HepG2 (cell line): ENCODE measurements at regions not wholly inside any gene's neighbourhood (a gene's known extent, or its start where the extent isn't known, plus 50 kb on each side); places are given as distances from the start of the nearest gene placed in this dataset.

Source experiments
- ATAC-seq: fragments of 200-7000 bp; cut with Tn5 transposase; 3 replicates; pipeline ENCODE4 v1.9.1; 2020; ENCODE audit warnings: mild to moderate bottlenecking, moderate library complexity
- BruUV-seq: library from RNA; stranded (reverse); fragments of 400-500 nt; replicated peaks from 2 replicates; lab custom pipeline; 2021; lab: Mats Ljungman, UMichigan
- CTCF ChIA-PET: fragments of 300-600 bp; formaldehyde crosslinking; extraction: SDS; loops from one replicate; lab custom pipeline; 2021; ENCODE audit warnings: low total read pairs, inconsistent platforms, low intra/inter-chr PET ratio; lab: Yijun Ruan, JAX
- POLR2A ChIA-PET: fragments of 350-600 bp; sonication (Branson Sonifier 250); formaldehyde crosslinking; loops from one replicate; lab custom pipeline; 2020; ENCODE audit warnings: antibody characterized with exemption, inconsistent platforms; lab: Yijun Ruan, JAX
- DNase-seq: peaks from one replicate; pipeline ENCODE4 v3.0.0-alpha.2; 2015; ENCODE audit warnings: low spot score
- FAIRE-seq: peaks from 3 replicates; lab custom pipeline; 2011; peaks lifted over from hg19 to GRCh38; lab: Jason Lieb, UNC
- H2AFZ ChIP-seq: one replicate; pipeline ENCODE4 v1.6.1; 2011; ENCODE audit warnings: low read length, inconsistent platforms
- H3K27ac ChIP-seq: fragments of 300-600 bp; 3 replicates; pipeline ENCODE4 v1.8.0; 2011; ENCODE audit warnings: mixed run types, mild to moderate bottlenecking, mixed read lengths, low read length, inconsistent platforms; ENCODE audit not compliant: insufficient read depth; ENCODE audit errors: extremely low read length
- H3K27me3 ChIP-seq, 2 experiments: fragments of 200-600 bp in 1 of 2; 2 replicates in 1 of 2; 3 replicates in 1 of 2; pipeline versions ENCODE4 v1.6.0 to v1.8.0; 2011; ENCODE audit warnings: low read length in 2 of 2, mild to moderate bottlenecking in 2 of 2, moderate library complexity in 2 of 2, inconsistent platforms in 1 of 2; ENCODE audit not compliant: insufficient read depth in 2 of 2, control insufficient read depth in 1 of 2
- H3K36me3 ChIP-seq, 2 experiments: fragments of 200-600 bp in 1 of 2; replicated peaks in 1 of 2; 2 replicates in 1 of 2; 3 replicates in 1 of 2; pipeline versions ENCODE4 v1.5.1 to v1.8.0; 2011; ENCODE audit warnings: low read length in 2 of 2, inconsistent platforms in 1 of 2; ENCODE audit not compliant: insufficient read depth in 2 of 2, control insufficient read depth in 1 of 2
- H3K4me1 ChIP-seq: 2 replicates; pipeline ENCODE4 v1.5.1; 2012; ENCODE audit warnings: low read length, inconsistent platforms; ENCODE audit not compliant: insufficient read depth
- H3K4me2 ChIP-seq: 2 replicates; pipeline ENCODE4 v1.6.0; 2011; ENCODE audit warnings: low read depth, low read length, inconsistent platforms
- H3K4me3 ChIP-seq, 3 experiments: fragments of 200-600 bp in 1 of 3; sonication (generic), shearing (Covaris generic) in 1 of 3; replicated peaks in 1 of 3; 2 replicates each; pipeline ENCODE4 v1.5.1; 2011 to 2016; ENCODE audit warnings: low read length in 3 of 3, inconsistent platforms in 2 of 3, low read depth in 2 of 3, mild to moderate bottlenecking in 2 of 3, control low read depth in 1 of 3, mixed read lengths in 1 of 3; ENCODE audit not compliant: insufficient read depth in 1 of 3
- H3K79me2 ChIP-seq: one replicate; pipeline ENCODE4 v1.6.1; 2011; ENCODE audit warnings: low read length, inconsistent platforms; ENCODE audit not compliant: insufficient read depth
- H3K9ac ChIP-seq: 2 replicates; pipeline ENCODE4 v1.6.0; 2011; ENCODE audit warnings: mild to moderate bottlenecking, low read depth, low read length, inconsistent platforms; ENCODE audit not compliant: insufficient read depth
- H3K9me3 ChIP-seq: 2 replicates; pipeline ENCODE4 v1.5.1; 2012; ENCODE audit warnings: mild to moderate bottlenecking, low read length
- H4K20me1 ChIP-seq: 2 replicates; pipeline ENCODE4 v1.6.0; 2011; ENCODE audit warnings: inconsistent platforms, mild to moderate bottlenecking, low read length, moderate library complexity; ENCODE audit not compliant: insufficient read depth
- HOXA3 ChIP-seq: sonication (generic); formaldehyde crosslinking; IDR thresholded peaks from 2 replicates; pipeline ENCODE4 v1.5.0; 2020; ENCODE audit warnings: missing genetic modification reagents
- JDP2 ChIP-seq: sonication (generic); formaldehyde crosslinking; IDR thresholded peaks from 2 replicates; pipeline ENCODE4 v1.8.1; 2022; ENCODE audit warnings: missing genetic modification reagents, borderline replicate concordance
- MTA1 ChIP-seq: sonication (generic); formaldehyde crosslinking; IDR thresholded peaks from 2 replicates; pipeline ENCODE4 v1.4.0; 2020; ENCODE audit warnings: missing genetic modification reagents, mild to moderate bottlenecking, borderline replicate concordance
- ZFAT ChIP-seq: sonication (generic); formaldehyde crosslinking; conservative IDR thresholded peaks from 2 replicates; pipeline ENCODE4 v1.8.1; 2023; ENCODE audit warnings: missing genetic modification reagents, inconsistent platforms
- ZFP36L2 ChIP-seq: sonication (generic); formaldehyde crosslinking; IDR thresholded peaks from 2 replicates; pipeline ENCODE4 v1.4.0; 2020; ENCODE audit warnings: missing genetic modification reagents
- ZFYVE20 ChIP-seq: sonication (generic); formaldehyde crosslinking; IDR thresholded peaks from 2 replicates; pipeline ENCODE4 v1.8.0; 2023; ENCODE audit warnings: low read depth, mild to moderate bottlenecking, moderate library complexity, missing genetic modification reagents, borderline replicate concordance
- ZSCAN30 ChIP-seq: sonication (generic); formaldehyde crosslinking; IDR thresholded peaks from 2 replicates; pipeline ENCODE4 v1.5.0; 2020; ENCODE audit warnings: mild to moderate bottlenecking, missing genetic modification reagents
- WGBS: methylation state at CpG from one replicate; pipeline ENCODE4 v1.1.6; 2017; ENCODE audit warnings: low lambda C conversion rate; 5-methylcytosine and 5-hydroxymethylcytosine counted together
- in situ Hi-C: cut with HindIII; loops from 2 replicates; pipeline ENCODE4 v1.10.0; 2017; ENCODE audit warnings: low pct_unique_long_range_greater_than_20kb; ENCODE audit not compliant: extremely low pct_ligation_motif_present
- intact Hi-C: fragments of 100-400 bp; cut with micrococcal nuclease; formaldehyde crosslinking; loops from one replicate; pipeline ENCODE4 v1.10.0; 2022; ENCODE audit not compliant: unreplicated experiment
- TF ChIP-seq, protein P1 (sequence below): fragments of 450-650 bp; IDR thresholded peaks from 2 replicates; pipeline ENCODE4 v1.6.1; 2016
- TF ChIP-seq, protein P2 (sequence below): sonication (generic); formaldehyde crosslinking; conservative IDR thresholded peaks from 2 replicates; pipeline ENCODE4 v1.8.0; 2022; ENCODE audit warnings: missing genetic modification reagents
- TF ChIP-seq, protein P3 (sequence below): sonication (generic); formaldehyde crosslinking; IDR thresholded peaks from 2 replicates; pipeline ENCODE4 v1.4.0; 2020; ENCODE audit warnings: mild to moderate bottlenecking, missing genetic modification reagents
- TF ChIP-seq, protein P4 (sequence below): fragments of 450-650 bp; IDR thresholded peaks from 2 replicates; pipeline ENCODE4 v1.6.1; 2017
- TF ChIP-seq, protein P5 (sequence below): IDR thresholded peaks from 2 replicates; pipeline ENCODE4 v1.6.1; 2016

DNA sequence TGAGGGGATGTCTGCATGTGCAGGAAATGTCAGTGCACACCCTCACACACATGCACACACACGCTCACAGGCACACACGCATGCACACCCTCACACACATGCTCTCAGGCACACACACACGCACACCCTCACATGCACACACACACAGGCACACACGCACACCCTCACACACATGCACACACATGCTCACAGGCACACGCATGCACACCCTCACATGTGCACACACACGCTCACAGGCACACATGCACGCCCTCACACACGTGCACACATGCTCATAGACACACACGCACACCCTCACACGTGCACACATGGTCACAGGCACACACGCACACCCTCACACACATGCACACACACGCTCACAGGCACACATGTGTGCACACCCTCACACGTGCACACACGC is 77.6 kb upstream of the ZNF469 start:
- TF ChIP-seq MTA1 (CRISPR knock-in tag) (peak; percentile 35; the same call in 1 of the 2 replicates), ZFP36L2 (CRISPR knock-in tag) (no peak)
- TF ChIP-seq, protein P1, sequence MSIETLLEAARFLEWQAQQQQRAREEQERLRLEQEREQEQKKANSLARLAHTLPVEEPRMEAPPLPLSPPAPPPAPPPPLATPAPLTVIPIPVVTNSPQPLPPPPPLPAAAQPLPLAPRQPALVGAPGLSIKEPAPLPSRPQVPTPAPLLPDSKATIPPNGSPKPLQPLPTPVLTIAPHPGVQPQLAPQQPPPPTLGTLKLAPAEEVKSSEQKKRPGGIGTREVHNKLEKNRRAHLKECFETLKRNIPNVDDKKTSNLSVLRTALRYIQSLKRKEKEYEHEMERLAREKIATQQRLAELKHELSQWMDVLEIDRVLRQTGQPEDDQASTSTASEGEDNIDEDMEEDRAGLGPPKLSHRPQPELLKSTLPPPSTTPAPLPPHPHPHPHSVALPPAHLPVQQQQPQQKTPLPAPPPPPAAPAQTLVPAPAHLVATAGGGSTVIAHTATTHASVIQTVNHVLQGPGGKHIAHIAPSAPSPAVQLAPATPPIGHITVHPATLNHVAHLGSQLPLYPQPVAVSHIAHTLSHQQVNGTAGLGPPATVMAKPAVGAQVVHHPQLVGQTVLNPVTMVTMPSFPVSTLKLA: peak; percentile 99
- H3K36me3 ChIP-seq: no peaks in the 10 kb centered on the region
- no peak overlapping the region for H3K4me2 ChIP-seq
- H3K79me2 ChIP-seq: no peaks in the 10 kb centered on the region
- no peaks in the 10 kb centered on the region for H4K20me1 ChIP-seq
- no peak overlapping the region for H3K27ac ChIP-seq
- no peak overlapping the region for H3K9ac ChIP-seq
- no peak overlapping the region for H3K4me3 ChIP-seq
- no TSS peak for BruUV-seq
- ATAC-seq (no peak), FAIRE-seq (no peak), DNase-seq (no peak)
- peaks cover 20 to 81% of the 10 kb centered on the region in 2 experiments; a peak in 4 of 5 replicates for H3K27me3 ChIP-seq
- H2AFZ ChIP-seq: no peak overlapping the region
- in situ Hi-C loops: loop anchor here (5.0 kb wide), 1 partner anchor 108 kb away; no protein-coding TSS in a partner anchor
- intact Hi-C loops: no loop called here
- 61% methylated on average over 14 of the region's 14 CpGs for WGBS
- H3K4me1 ChIP-seq: no peaks in the 10 kb centered on the region
- POLR2A ChIA-PET: no interaction called here
- H3K9me3 ChIP-seq: 0 out of 2 replicates have a peak, but pooled peaks cover 5% of the 10 kb centered on the region
- CTCF ChIA-PET: no interaction called here

DNA sequence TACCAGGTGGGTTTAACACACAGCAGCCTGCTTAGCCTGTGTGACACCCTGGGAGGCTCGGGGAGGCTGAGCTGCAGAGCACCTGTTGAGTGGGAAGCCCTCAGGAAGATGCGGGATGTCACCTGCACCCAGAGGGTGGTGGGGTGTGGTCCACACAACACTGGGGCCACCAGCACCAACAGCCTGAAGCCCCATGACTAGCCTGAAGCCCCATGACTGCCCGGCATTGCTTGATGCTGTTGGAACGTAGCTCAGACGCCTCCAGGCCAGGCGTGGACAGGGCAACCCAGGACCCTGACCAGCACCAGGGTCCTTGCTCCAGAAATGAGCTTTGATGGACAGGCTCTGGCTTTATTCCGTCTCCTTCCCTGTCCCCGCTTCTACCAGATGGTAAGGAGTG is 76.3 kb upstream of the ZNF469 start:
- no peak for FAIRE-seq
- H3K9ac ChIP-seq: no peak overlapping the region
- ATAC-seq: no peak
- H3K4me1 ChIP-seq: no peaks in the 10 kb centered on the region
- H3K27me3 ChIP-seq: peaks cover 19 to 72% of the 10 kb centered on the region in 2 experiments; a peak in 4 of 5 replicates
- H2AFZ ChIP-seq: no peak overlapping the region
- H4K20me1 ChIP-seq: no peaks in the 10 kb centered on the region
- intact Hi-C loops: no loop called here
- no peak for DNase-seq
- in situ Hi-C loops: loop anchor here (5.0 kb wide), 1 partner anchor 109 kb away; no protein-coding TSS in a partner anchor
- H3K9me3 ChIP-seq: 0 out of 2 replicates have a peak, but pooled peaks cover 7% of the 10 kb centered on the region
- POLR2A ChIA-PET: no interaction called here
- no peak overlapping the region for H3K4me3 ChIP-seq
- H3K79me2 ChIP-seq: no peaks in the 10 kb centered on the region
- 19% methylated on average over 5 of the region's 8 CpGs for WGBS
- CTCF ChIA-PET: no interaction called here
- no peaks in the 10 kb centered on the region for H3K36me3 ChIP-seq
- no peak overlapping the region for H3K27ac ChIP-seq
- BruUV-seq: no TSS peak
- H3K4me2 ChIP-seq: no peak overlapping the region
- TF ChIP-seq, protein P2, sequence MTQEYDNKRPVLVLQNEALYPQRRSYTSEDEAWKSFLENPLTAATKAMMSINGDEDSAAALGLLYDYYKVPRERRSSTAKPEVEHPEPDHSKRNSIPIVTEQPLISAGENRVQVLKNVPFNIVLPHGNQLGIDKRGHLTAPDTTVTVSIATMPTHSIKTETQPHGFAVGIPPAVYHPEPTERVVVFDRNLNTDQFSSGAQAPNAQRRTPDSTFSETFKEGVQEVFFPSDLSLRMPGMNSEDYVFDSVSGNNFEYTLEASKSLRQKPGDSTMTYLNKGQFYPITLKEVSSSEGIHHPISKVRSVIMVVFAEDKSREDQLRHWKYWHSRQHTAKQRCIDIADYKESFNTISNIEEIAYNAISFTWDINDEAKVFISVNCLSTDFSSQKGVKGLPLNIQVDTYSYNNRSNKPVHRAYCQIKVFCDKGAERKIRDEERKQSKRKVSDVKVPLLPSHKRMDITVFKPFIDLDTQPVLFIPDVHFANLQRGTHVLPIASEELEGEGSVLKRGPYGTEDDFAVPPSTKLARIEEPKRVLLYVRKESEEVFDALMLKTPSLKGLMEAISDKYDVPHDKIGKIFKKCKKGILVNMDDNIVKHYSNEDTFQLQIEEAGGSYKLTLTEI (CRISPR knock-in tag): no peak
- TF ChIP-seq ZFAT (CRISPR knock-in tag): no peak
- TF ChIP-seq, protein P3, sequence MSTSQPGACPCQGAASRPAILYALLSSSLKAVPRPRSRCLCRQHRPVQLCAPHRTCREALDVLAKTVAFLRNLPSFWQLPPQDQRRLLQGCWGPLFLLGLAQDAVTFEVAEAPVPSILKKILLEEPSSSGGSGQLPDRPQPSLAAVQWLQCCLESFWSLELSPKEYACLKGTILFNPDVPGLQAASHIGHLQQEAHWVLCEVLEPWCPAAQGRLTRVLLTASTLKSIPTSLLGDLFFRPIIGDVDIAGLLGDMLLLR (CRISPR knock-in tag): no peak
- TF ChIP-seq, protein P4, sequence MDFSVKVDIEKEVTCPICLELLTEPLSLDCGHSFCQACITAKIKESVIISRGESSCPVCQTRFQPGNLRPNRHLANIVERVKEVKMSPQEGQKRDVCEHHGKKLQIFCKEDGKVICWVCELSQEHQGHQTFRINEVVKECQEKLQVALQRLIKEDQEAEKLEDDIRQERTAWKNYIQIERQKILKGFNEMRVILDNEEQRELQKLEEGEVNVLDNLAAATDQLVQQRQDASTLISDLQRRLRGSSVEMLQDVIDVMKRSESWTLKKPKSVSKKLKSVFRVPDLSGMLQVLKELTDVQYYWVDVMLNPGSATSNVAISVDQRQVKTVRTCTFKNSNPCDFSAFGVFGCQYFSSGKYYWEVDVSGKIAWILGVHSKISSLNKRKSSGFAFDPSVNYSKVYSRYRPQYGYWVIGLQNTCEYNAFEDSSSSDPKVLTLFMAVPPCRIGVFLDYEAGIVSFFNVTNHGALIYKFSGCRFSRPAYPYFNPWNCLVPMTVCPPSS: no peak
- TF ChIP-seq, protein P5, sequence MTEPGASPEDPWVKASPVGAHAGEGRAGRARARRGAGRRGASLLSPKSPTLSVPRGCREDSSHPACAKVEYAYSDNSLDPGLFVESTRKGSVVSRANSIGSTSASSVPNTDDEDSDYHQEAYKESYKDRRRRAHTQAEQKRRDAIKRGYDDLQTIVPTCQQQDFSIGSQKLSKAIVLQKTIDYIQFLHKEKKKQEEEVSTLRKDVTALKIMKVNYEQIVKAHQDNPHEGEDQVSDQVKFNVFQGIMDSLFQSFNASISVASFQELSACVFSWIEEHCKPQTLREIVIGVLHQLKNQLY (CRISPR knock-in tag): no peak
- TF ChIP-seq JDP2: no peak
- TF ChIP-seq HOXA3: no peak
- no peak for TF ChIP-seq ZFYVE20 (CRISPR knock-in tag)
- no peak for TF ChIP-seq ZSCAN30 (CRISPR knock-in tag)
